ENCODE measurements at regions not wholly inside any gene's neighbourhood (a gene's known extent, or its start where the extent isn't known, plus 50 kb on each side); places are given as distances from the start of the nearest gene placed in this dataset.

DNA sequence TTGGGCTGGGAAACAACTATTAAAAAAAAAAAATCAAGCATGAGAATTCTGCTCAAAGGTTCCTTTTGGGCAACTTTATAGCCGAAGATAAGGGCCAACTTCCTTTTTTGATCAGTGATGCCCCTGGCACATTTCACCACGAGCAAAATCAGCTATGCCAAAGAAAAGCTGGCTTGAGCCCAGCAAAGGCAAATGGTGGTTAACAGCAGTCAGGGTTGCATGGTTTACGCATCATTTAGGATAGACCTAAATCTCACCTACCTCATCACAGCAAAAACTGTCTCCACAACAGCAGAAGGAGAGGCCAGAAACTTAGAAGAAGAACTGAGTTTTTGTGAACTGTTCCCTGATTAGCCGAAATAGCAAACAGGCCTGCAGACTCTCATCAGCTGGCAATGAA is 220.1 kb upstream of the CDIN1 start:
- TF ChIP-seq, protein P1, sequence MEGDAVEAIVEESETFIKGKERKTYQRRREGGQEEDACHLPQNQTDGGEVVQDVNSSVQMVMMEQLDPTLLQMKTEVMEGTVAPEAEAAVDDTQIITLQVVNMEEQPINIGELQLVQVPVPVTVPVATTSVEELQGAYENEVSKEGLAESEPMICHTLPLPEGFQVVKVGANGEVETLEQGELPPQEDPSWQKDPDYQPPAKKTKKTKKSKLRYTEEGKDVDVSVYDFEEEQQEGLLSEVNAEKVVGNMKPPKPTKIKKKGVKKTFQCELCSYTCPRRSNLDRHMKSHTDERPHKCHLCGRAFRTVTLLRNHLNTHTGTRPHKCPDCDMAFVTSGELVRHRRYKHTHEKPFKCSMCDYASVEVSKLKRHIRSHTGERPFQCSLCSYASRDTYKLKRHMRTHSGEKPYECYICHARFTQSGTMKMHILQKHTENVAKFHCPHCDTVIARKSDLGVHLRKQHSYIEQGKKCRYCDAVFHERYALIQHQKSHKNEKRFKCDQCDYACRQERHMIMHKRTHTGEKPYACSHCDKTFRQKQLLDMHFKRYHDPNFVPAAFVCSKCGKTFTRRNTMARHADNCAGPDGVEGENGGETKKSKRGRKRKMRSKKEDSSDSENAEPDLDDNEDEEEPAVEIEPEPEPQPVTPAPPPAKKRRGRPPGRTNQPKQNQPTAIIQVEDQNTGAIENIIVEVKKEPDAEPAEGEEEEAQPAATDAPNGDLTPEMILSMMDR (conservative IDR thresholded peaks at IDR 0.05; ENCODE audit: low read depth, low read length): no peak

DNA sequence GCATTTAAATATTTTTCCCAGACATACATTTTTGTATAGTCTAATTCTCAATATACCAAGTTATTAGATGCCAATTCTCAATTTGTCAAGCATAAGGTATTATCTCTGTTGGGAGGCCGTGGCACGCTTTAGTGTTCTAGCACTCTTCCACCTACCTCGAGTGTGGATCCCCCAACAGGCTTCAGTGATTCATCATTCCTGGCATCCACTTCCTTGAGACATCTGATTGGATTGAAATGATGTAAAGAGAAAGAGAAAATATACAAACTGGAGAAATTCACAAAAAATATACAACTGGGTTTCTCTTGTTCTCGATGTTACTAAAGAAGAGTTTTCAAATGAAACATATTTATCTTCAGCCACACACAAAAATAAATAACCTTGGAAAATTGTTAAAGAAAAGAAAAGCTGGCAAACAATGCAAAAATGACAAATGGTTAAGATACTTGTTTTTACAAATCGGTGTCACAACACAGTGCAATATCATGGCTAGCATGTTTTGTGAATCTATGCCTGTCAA is 218.0 kb upstream of the CDIN1 start:
- TF ChIP-seq, protein P1 (conservative IDR thresholded peaks at IDR 0.05; ENCODE audit: low read depth, low read length): no peak
- H3K4me3 ChIP-seq (ENCODE audit: low read length): no peak overlapping the region
- DNase-seq (ENCODE audit: low read depth): no peak

More for the DNA sequence above, 220.1 kb upstream of the CDIN1 start:
- no peak overlapping the region for H3K4me3 ChIP-seq (ENCODE audit: low read length)
- DNase-seq (ENCODE audit: low read depth): no peak

DNA sequence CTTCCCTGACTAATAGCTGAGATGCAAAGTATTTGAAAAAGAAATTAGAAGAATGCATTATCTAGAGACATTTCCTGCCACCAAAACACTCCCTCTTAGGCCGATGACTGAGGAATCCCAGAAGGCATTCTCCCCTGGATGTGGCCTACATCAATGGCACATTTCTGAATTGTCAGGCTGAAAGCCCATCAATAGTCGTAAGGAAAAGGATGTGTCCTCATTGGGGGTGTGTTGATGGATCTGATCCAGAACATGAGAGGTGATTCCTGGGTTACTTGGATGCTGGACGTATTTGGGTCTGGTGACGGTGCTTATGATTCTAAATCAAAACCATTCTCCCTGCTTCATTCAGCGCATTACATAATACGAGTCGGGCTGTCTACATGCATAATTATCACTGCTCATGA is 216.9 kb upstream of the CDIN1 start:
- no peak overlapping the region for H3K4me3 ChIP-seq (ENCODE audit: low read length)
- TF ChIP-seq, protein P1 (conservative IDR thresholded peaks at IDR 0.05; ENCODE audit: low read depth, low read length): no peak
- no peak for DNase-seq (ENCODE audit: low read depth)

DNA sequence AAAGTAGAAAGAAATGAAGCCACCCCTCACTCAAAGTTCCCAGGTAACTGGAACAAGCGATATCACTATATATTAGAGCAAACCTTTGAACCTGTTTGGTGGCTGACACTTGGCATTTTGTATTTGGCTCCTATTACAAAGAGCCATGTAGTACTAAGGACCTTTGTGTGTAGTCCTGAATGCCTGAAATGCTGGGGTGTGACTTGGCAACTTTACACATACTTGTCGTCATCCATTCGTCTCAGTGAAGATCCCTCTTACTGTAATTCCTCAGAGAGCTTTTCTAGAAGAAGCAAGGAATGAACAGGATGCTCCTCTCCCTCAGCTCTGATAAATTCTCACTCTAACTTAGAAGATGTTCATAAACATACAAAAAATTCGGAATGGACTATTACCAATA is 216.1 kb upstream of the CDIN1 start:
- peak; percentile 63 for DNase-seq (ENCODE audit: low read depth)
- TF ChIP-seq, protein P1 (conservative IDR thresholded peaks at IDR 0.05; ENCODE audit: low read depth, low read length): no peak
- H3K4me3 ChIP-seq (ENCODE audit: low read length): no peak overlapping the region

DNA sequence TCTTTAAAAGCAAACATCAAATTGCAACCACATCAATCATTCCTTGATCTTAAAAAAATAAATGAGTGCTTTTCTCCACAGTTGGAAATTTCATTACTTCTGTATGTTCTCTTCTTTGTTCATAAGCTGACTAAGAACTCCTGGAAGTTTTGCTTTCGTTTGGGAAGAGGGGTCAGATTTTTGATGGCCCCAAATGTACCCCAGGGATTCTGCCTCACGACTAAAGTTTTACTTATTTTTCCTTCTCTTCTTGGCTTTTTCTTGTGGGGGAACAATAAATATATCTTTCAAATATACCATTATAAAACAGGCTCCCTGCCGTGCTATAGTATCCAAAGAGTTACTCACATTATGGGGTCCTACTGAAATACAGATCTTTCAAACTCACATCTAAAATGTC is 215.0 kb upstream of the CDIN1 start:
- H3K4me3 ChIP-seq (ENCODE audit: low read length): no peak overlapping the region
- TF ChIP-seq, protein P1 (conservative IDR thresholded peaks at IDR 0.05; ENCODE audit: low read depth, low read length): no peak
- no peak for DNase-seq (ENCODE audit: low read depth)

DNA sequence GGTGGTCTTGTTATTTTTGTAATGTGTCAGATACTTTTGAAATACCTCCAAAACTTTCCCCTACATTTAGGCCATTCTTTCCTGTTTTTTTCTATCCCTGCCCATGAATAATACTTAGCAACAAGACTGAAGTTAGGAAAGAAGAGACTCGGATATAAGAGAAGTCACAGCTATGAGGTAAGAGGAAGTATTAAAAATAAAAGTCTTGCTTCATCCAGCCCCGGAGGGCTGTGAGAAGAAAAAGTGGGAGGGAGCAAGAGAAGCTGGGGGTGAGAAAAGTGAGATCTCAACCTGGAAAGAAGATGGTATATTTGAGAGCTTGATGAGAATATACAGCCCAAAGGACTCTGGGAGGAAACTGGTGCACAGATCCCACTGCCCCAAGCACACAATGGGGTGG is 213.5 kb upstream of the CDIN1 start:
- DNase-seq (ENCODE audit: low read depth): no peak
- H3K4me3 ChIP-seq (ENCODE audit: low read length): no peak overlapping the region
- TF ChIP-seq, protein P1 (conservative IDR thresholded peaks at IDR 0.05; ENCODE audit: low read depth, low read length): no peak

DNA sequence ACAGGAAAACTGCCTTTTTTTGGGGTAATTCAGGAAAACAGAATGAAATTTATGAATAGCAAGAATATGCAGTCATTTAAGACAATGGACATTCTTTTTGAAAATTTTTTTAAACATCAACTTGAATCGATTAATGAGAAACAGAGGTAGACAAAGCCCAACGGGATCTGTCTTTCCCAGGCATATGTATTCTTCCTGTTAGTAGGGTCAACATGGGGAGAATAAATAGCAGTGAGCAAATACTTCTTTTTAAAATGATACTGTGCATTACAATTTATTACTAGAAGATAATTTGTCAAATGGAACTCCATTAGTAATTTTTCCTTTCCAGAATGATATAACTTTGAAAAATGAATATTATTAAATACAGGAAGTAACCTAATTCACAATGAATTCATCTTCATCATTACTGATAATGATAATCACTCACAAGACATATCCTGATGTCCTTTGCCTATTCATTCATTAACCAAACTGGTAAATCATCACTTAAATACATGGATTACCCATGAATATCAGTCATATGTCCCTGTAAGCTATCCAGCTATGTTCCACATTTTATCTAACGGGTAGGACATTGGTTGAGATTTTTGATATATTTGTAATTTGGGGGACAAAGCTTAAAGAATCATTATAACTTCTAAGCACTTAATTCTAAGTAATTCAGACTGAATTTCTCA is 209.2 kb upstream of the CDIN1 start:
- H3K4me3 ChIP-seq (ENCODE audit: low read length): no peak overlapping the region
- TF ChIP-seq, protein P1 (conservative IDR thresholded peaks at IDR 0.05; ENCODE audit: low read depth, low read length): no peak
- no peak for DNase-seq (ENCODE audit: low read depth)

All from retinal pigment epithelial cell (primary cell).